Heart right ventricle (tissue), 16 donors: ENCODE measurements at regions not wholly inside any gene's neighbourhood (a gene's known extent, or its start where the extent isn't known, plus 50 kb on each side); places are given as distances from the start of the nearest gene placed in this dataset.

ENCODE experiments used
- ATAC-seq, 8 donors: fragments of 200-7000 bp; cut with Tn5 transposase; one replicate each; pipeline ENCODE4 v1.9.1; 2020; ENCODE audit warnings: mild to moderate bottlenecking in 8 of 8, moderate library complexity in 8 of 8, moderate number of reproducible peaks in 1 of 8
- DNase-seq, 2 donors: peaks; one replicate each; pipeline ENCODE4 v3.0.0-alpha.2; 2020
- H3K27ac ChIP-seq, 10 donors: fragments of 200-600 bp; sonication (generic) in 2 of 10; one replicate each; pipeline versions ENCODE4 v1.5.0 to v1.8.0; 2020 to 2022; ENCODE audit warnings: mild to moderate bottlenecking in 3 of 10
- H3K27me3 ChIP-seq, 7 donors: fragments of 200-600 bp; one replicate each; pipeline ENCODE4 v1.8.0; 2021 to 2022; ENCODE audit warnings: mild to moderate bottlenecking in 2 of 7
- H3K36me3 ChIP-seq, 9 donors: fragments of 200-600 bp; sonication (generic) in 1 of 9; one replicate each; pipeline versions ENCODE4 v1.5.0 to v1.8.0; 2020 to 2022; ENCODE audit warnings: mild to moderate bottlenecking in 2 of 9
- H3K4me1 ChIP-seq, 9 donors: fragments of 200-600 bp; sonication (generic) in 1 of 9; one replicate each; pipeline versions ENCODE4 v1.5.0 to v1.8.0; 2020 to 2022; ENCODE audit warnings: mild to moderate bottlenecking in 4 of 9
- H3K4me3 ChIP-seq, 10 donors: fragments of 200-600 bp; sonication (generic) in 2 of 10; one replicate each; pipeline versions ENCODE4 v1.5.0 to v1.8.0; 2020 to 2022; ENCODE audit warnings: mild to moderate bottlenecking in 7 of 10, moderate library complexity in 2 of 10
- H3K9me3 ChIP-seq, 11 donors: fragments of 200-600 bp in 10 of 11; sonication (generic) in 2 of 11; one replicate each; pipeline versions ENCODE4 v1.5.0 to v1.8.0; 2013 to 2022; ENCODE audit warnings: mild to moderate bottlenecking in 2 of 11, control low read depth in 1 of 11, moderate library complexity in 1 of 11
- CTCF ChIP-seq, 9 donors: fragments of 200-600 bp; sonication (generic) in 2 of 9; IDR thresholded peaks; one replicate each; pipeline versions ENCODE4 v1.5.0 to v1.8.0; 2021 to 2022; ENCODE audit warnings: antibody characterized with exemption in 9 of 9, mild to moderate bottlenecking in 5 of 9, moderate library complexity in 1 of 9
- WGBS, 2 donors: extraction: QIAGEN DNeasy Blood & Tissue Kit; methylation state at CpG; one replicate each; pipeline ENCODE4 v1.1.7; 2013; ENCODE audit warnings: inconsistent platforms in 1 of 2; 5-methylcytosine and 5-hydroxymethylcytosine counted together
- intact Hi-C, 10 donors: fragments of 100-400 bp; cut with DNase I; formaldehyde crosslinking; loops; one replicate each; pipeline versions ENCODE4 v1.11.1 to v1.14.2; 2022
- donor health status: Arrhythmogenic right ventricular cardiomyopathy.
- donor health status: ischemic (EF 13 %, LVEDD 7.1; RV severe dilation, severe dysfunction).
- donor health status: healthy with polysubstance abuse.
- donor health status: DM: no; HTN: yes; CAD: no.
- donor health status: DM: no; HTN: no; CAD: no.
- donor health status: ischemic (EF 25% LVEDD 6.9; RV normal size, moderate dysfunction).
- donor health status: ischemic (EF 25% LVEDD 5.7; RV mildly dilated, moderate dysfunction).
- donor health status: healthy.
- donor health status: DM: yes; HTN: yes; CAD: no.
- donor health status: Ischemic cardiomyopathy.
- donor health status: ischemic (EF 35%, LVEDD 5.7; RV mildly dilated, moderate dysfunction).
- donor health status: nonischemic (EF 11% LVEDD 7.7; RV severe dilation, severe dysfunction).
- donor health status: DM: yes; HTN: yes; CAD: no.
- donor health status: PGD.
- donor health status: ischemic (EF 29% LVEDD 5.4; RV normal size, mild dysfunction).
- donor health status: nonischemic (EF 23%, LVEDD 6.1; RV moderate dilation, normal function).

GRCh38 chr16:51327001-51327400 lies 175.9 kb upstream of the SALL1 start:
- peaks cover 0 to 8% (median 0%) of the 10 kb centered on the region in 7 donors for H3K27me3 ChIP-seq
- intact Hi-C loops = no loop called here
- H3K27ac ChIP-seq = no peak overlapping the region
- no peaks in the 10 kb centered on the region for H3K36me3 ChIP-seq
- H3K9me3 ChIP-seq = no peaks in the 10 kb centered on the region
- no peak for ATAC-seq
- no peaks in the 10 kb centered on the region for H3K4me1 ChIP-seq
- DNase-seq = no peak
- TF ChIP-seq CTCF (IDR thresholded peaks at IDR 0.05) = no peak
- WGBS, 2 donors = 61 to 64% methylated on average over 2 of the region's 2 CpGs
- no peak overlapping the region for H3K4me3 ChIP-seq

- intact Hi-C loops = no loop called here
- no peak overlapping the region for H3K4me3 ChIP-seq
- H3K27me3 ChIP-seq = peaks cover 0 to 8% (median 0%) of the 10 kb centered on the region in 7 donors
- H3K36me3 ChIP-seq = no peaks in the 10 kb centered on the region
- TF ChIP-seq CTCF (IDR thresholded peaks at IDR 0.05) = no peak
- ATAC-seq = no peak
- no peak for DNase-seq
- H3K27ac ChIP-seq = no peak overlapping the region
- no peaks in the 10 kb centered on the region for H3K4me1 ChIP-seq
- 47 to 51% methylated on average over 7 of the region's 7 CpGs for WGBS, 2 donors
- no peaks in the 10 kb centered on the region for H3K9me3 ChIP-seq
Measured at GRCh38 chr16:51326131-51326856, 175.2 kb upstream of the SALL1 start.

GRCh38 chr16:51321251-51321650 lies 170.2 kb upstream of the SALL1 start:
- Histone ChIP-seq H3K4me3 (no peak overlapping the region), H3K4me1 (no peaks in the 10 kb centered on the region), H3K27me3 (peaks cover 0 to 3% (median 0%) of the 10 kb centered on the region in 7 donors), H3K27ac (no peak overlapping the region), H3K9me3 (no peaks in the 10 kb centered on the region), H3K36me3 (no peaks in the 10 kb centered on the region)
- no peak for ATAC-seq
- WGBS, 2 donors = 61 to 63% methylated on average over 5 of the region's 5 CpGs
- TF ChIP-seq CTCF (IDR thresholded peaks at IDR 0.05) = no peak
- intact Hi-C loops = no loop called here
- no peak for DNase-seq

GRCh38 chr16:51317575-51317974 lies 166.5 kb upstream of the SALL1 start:
- DNase-seq = no peak
- TF ChIP-seq CTCF (IDR thresholded peaks at IDR 0.05) = no peak
- Histone ChIP-seq H3K36me3 (no peaks in the 10 kb centered on the region), H3K4me1 (no peaks in the 10 kb centered on the region), H3K27ac (no peak overlapping the region), H3K27me3 (no peaks in the 10 kb centered on the region), H3K4me3 (no peak overlapping the region), H3K9me3 (peaks cover 0 to 11% (median 0%) of the 10 kb centered on the region in 11 donors)
- no peak for ATAC-seq
- intact Hi-C loops = no loop called here
